HFF-Myc (cell line): ENCODE measurements at regions not wholly inside any gene's neighbourhood (a gene's known extent, or its start where the extent isn't known, plus 50 kb on each side); places are given as distances from the start of the nearest gene placed in this dataset.

Source experiments
- DNase-seq: peaks from one replicate; pipeline ENCODE4 v3.0.0-alpha.2; 2011; ENCODE audit warnings: low read depth; ENCODE audit errors: extremely low read depth
- H3K4me3 ChIP-seq: replicated peaks from 2 replicates; pipeline ENCODE4 v1.5.1; 2011; ENCODE audit warnings: low read depth, mild to moderate bottlenecking, control low read depth, low read length
- CTCF ChIP-seq: IDR thresholded peaks from 2 replicates; pipeline ENCODE4 v1.5.1; 2012; ENCODE audit warnings: mild to moderate bottlenecking, low read depth, low read length, control low read depth; ENCODE audit errors: missing control alignments

GRCh38 chr12:28104903-28105864 lies 85.1 kb upstream of the CCDC91 start:
- TF ChIP-seq CTCF: no peak
- no peak for DNase-seq

GRCh38 chr12:28107679-28108078 lies 82.6 kb upstream of the CCDC91 start:
- DNase-seq: no peak
- no peak overlapping the region for H3K4me3 ChIP-seq
- no peak for TF ChIP-seq CTCF

More at GRCh38 chr12:28104903-28105864, 85.1 kb upstream of the CCDC91 start:
- no peak overlapping the region for H3K4me3 ChIP-seq

GRCh38 chr12:28108599-28108998 lies 81.7 kb upstream of the CCDC91 start:
- DNase-seq: no peak
- no peak for TF ChIP-seq CTCF
- no peak overlapping the region for H3K4me3 ChIP-seq

- DNase-seq: no peak
- no peak for TF ChIP-seq CTCF
- H3K4me3 ChIP-seq: no peak overlapping the region
Observed at GRCh38 chr12:28110329-28110728, 79.9 kb upstream of the CCDC91 start.

- DNase-seq: no peak
- no peak for TF ChIP-seq CTCF
- no peak overlapping the region for H3K4me3 ChIP-seq
Observed at GRCh38 chr12:28114488-28114887, 75.8 kb upstream of the CCDC91 start.

- H3K4me3 ChIP-seq: no peak overlapping the region
- TF ChIP-seq CTCF: no peak
- DNase-seq: no peak
Observed at GRCh38 chr12:28121433-28121832, 68.8 kb upstream of the CCDC91 start.
